GM23338 (cell line): ENCODE measurements at regions not wholly inside any gene's neighbourhood (a gene's known extent, or its start where the extent isn't known, plus 50 kb on each side); places are given as distances from the start of the nearest gene placed in this dataset.
"Not testable (repeated sequence)": the region's sequence is repeated elsewhere in the genome, so short reads cannot be mapped to it uniquely, and the experiment has no call there.

Experiments
- CREB1 ChIP-seq: fragments of 250-450 bp; sonication (Bioruptor Pico); IDR thresholded peaks from 2 replicates; pipeline ENCODE4 v1.5.0; 2020; ENCODE audit warnings: low read depth, mild to moderate bottlenecking, moderate library complexity
- CTCF ChIP-seq, 2 experiments: fragments of 200-600 bp in 1 of 2; sonication (generic) in 1 of 2; conservative IDR thresholded peaks; 2 replicates each; pipeline versions ENCODE4 v1.5.1 to v1.6.1; 2016 to 2017; ENCODE audit warnings: antibody characterized with exemption in 2 of 2, low read depth in 2 of 2, mild to moderate bottlenecking in 2 of 2, moderate library complexity in 1 of 2
- ETS1 ChIP-seq: IDR thresholded peaks from 2 replicates; pipeline ENCODE4 v1.6.1; 2016; ENCODE audit warnings: antibody characterized with exemption
- EZH2 ChIP-seq: fragments of 200-600 bp; sonication (generic); IDR thresholded peaks from one replicate; pipeline ENCODE4 v1.8.0; 2017; ENCODE audit warnings: antibody characterized with exemption, mild to moderate bottlenecking, low read depth; ENCODE audit not compliant: unreplicated experiment
- EZH2phosphoT487 ChIP-seq: fragments of 200-600 bp; sonication (generic); IDR thresholded peaks from one replicate; pipeline ENCODE4 v1.8.1; 2018; ENCODE audit warnings: antibody characterized with exemption; ENCODE audit not compliant: unreplicated experiment
- JUNB ChIP-seq: IDR thresholded peaks from one replicate; pipeline ENCODE4 v1.6.1; 2016; ENCODE audit warnings: antibody characterized with exemption; ENCODE audit not compliant: unreplicated experiment
- POLR2AphosphoS5 ChIP-seq: IDR thresholded peaks from 2 replicates; pipeline ENCODE4 v1.6.1; 2016; ENCODE audit warnings: antibody characterized with exemption, low read depth
- REST ChIP-seq: IDR thresholded peaks from one replicate; pipeline ENCODE4 v1.6.1; 2018; ENCODE audit warnings: antibody characterized with exemption; ENCODE audit not compliant: unreplicated experiment
- STAT1 ChIP-seq: IDR thresholded peaks from one replicate; pipeline ENCODE4 v1.6.1; 2016; ENCODE audit warnings: antibody characterized with exemption; ENCODE audit not compliant: unreplicated experiment
- ZNF114 ChIP-seq: fragments of 250-450 bp; sonication (Bioruptor Pico); IDR thresholded peaks from 2 replicates; pipeline ENCODE4 v1.5.0; 2020; ENCODE audit warnings: mild to moderate bottlenecking, moderate library complexity
- ZNF331 ChIP-seq: fragments of 250-450 bp; sonication (Bioruptor Pico); IDR thresholded peaks from 2 replicates; pipeline ENCODE4 v1.5.0; 2020; ENCODE audit warnings: low read depth, mild to moderate bottlenecking, moderate library complexity
- ZNF462 ChIP-seq: fragments of 250-450 bp; sonication (Bioruptor Pico); IDR thresholded peaks from 2 replicates; pipeline ENCODE4 v1.5.0; 2020; ENCODE audit warnings: mild to moderate bottlenecking, moderate library complexity

GRCh38 chr16:29133681-29134430 lies 149.0 kb downstream of the LAT start:
- TF ChIP-seq CTCF (conservative IDR thresholded peaks at IDR 0.05; ENCODE audit: low read depth in 2 of 2); ZNF114 (CRISPR knock-in tag); REST; JUNB; CREB1 (CRISPR knock-in tag); POLR2AphosphoS5; EZH2; EZH2phosphoT487; ZNF462; ETS1; STAT1; ZNF331 (CRISPR knock-in tag): not testable (repeated sequence)
